ENCODE measurements at regions not wholly inside any gene's neighbourhood (a gene's known extent, or its start where the extent isn't known, plus 50 kb on each side); places are given as distances from the start of the nearest gene placed in this dataset.
A peak's percentile ranks its signal among the peaks of the same experiment; 100 is the strongest.

GRCh38 chr18:27750014-27750413 is 426.9 kb downstream of the CDH2 start:
- no peak overlapping the region for H3K27ac ChIP-seq
- peak; percentile 31 to 66 (median 56) for TF ChIP-seq CTCF (IDR thresholded peaks at IDR 0.05)
- TF ChIP-seq POLR2A (IDR thresholded peaks at IDR 0.05), result no peak
- H3K4me1 ChIP-seq, result no peaks in the 10 kb centered on the region
- peak; percentile 69 to 81 (median 70) for ATAC-seq
- intact Hi-C loops (cut with DNase I), result loop anchor here in 9 of 10 donors (1.0 to 10.0 kb wide), 5 partner anchors 63 to 145 kb away; no protein-coding TSS in a partner anchor
- H3K4me3 ChIP-seq, result no peak overlapping the region
- H3K27me3 ChIP-seq, result no peaks in the 10 kb centered on the region
- no peaks in the 10 kb centered on the region for H3K9me3 ChIP-seq
- DNase-seq, result peak in 2 of 5 donors; percentile 20 to 31
- no peaks in the 10 kb centered on the region for H3K36me3 ChIP-seq
- 0 to 5% (median 2%) methylated on average over 3 of the region's 3 CpGs for WGBS, 4 donors

GRCh38 chr18:27749194-27749593 is 427.7 kb downstream of the CDH2 start:
- intact Hi-C loops (cut with DNase I), result loop anchor here in 3 of 10 donors (5.0 to 10.0 kb wide), 4 partner anchors 62 to 384 kb away; no protein-coding TSS in a partner anchor
- H3K27ac ChIP-seq, result no peak overlapping the region
- TF ChIP-seq CTCF (IDR thresholded peaks at IDR 0.05) (no peak), POLR2A (IDR thresholded peaks at IDR 0.05) (no peak)
- no peak for ATAC-seq
- WGBS, 4 donors, result 61 to 72% (median 66%) methylated on average over 3 of the region's 3 CpGs
- H3K4me1 ChIP-seq, result no peaks in the 10 kb centered on the region
- no peaks in the 10 kb centered on the region for H3K9me3 ChIP-seq
- H3K4me3 ChIP-seq, result no peak overlapping the region
- no peaks in the 10 kb centered on the region for H3K36me3 ChIP-seq
- H3K27me3 ChIP-seq, result no peaks in the 10 kb centered on the region
- no peak for DNase-seq

- WGBS, 4 donors, result 78 to 89% (median 85%) methylated on average over 5 of the region's 5 CpGs
These were observed 430.7 kb downstream of the CDH2 start for GRCh38 chr18:27746241-27746640.

GRCh38 chr18:27735117-27735516 is 441.8 kb downstream of the CDH2 start:
- Histone ChIP-seq H3K27ac (no peak overlapping the region), H3K36me3 (no peaks in the 10 kb centered on the region), H3K9me3 (peaks cover 0 to 3% (median 0%) of the 10 kb centered on the region in 12 donors), H3K4me3 (no peak overlapping the region), H3K27me3 (no peaks in the 10 kb centered on the region), H3K4me1 (no peaks in the 10 kb centered on the region)
- no peak for DNase-seq
- WGBS, 4 donors, result 64 to 80% (median 77%) methylated on average over 1 of the region's 1 CpG
- TF ChIP-seq CTCF (IDR thresholded peaks at IDR 0.05), result no peak
- no peak for TF ChIP-seq POLR2A (IDR thresholded peaks at IDR 0.05)
- intact Hi-C loops (cut with DNase I), result no loop called here
- no peak for ATAC-seq

More at GRCh38 chr18:27746241-27746640, 430.7 kb downstream of the CDH2 start:
- ATAC-seq (no peak), DNase-seq (no peak)
- TF ChIP-seq POLR2A (IDR thresholded peaks at IDR 0.05) (no peak), CTCF (IDR thresholded peaks at IDR 0.05) (no peak)
- H3K27ac ChIP-seq, result no peak overlapping the region
- no peaks in the 10 kb centered on the region for H3K36me3 ChIP-seq
- intact Hi-C loops (cut with DNase I), result loop anchor here in 3 of 10 donors (5.0 to 10.0 kb wide), 4 partner anchors 59 to 381 kb away; no protein-coding TSS in a partner anchor
- no peaks in the 10 kb centered on the region for H3K9me3 ChIP-seq
- no peak overlapping the region for H3K4me3 ChIP-seq
- H3K27me3 ChIP-seq, result no peaks in the 10 kb centered on the region
- no peaks in the 10 kb centered on the region for H3K4me1 ChIP-seq
